GM06990 (cell line): ENCODE measurements at regions not wholly inside any gene's neighbourhood (a gene's known extent, or its start where the extent isn't known, plus 50 kb on each side); places are given as distances from the start of the nearest gene placed in this dataset.
A peak's percentile ranks its signal among the peaks of the same experiment; 100 is the strongest.

Experiments
- DNase-seq: peaks from one replicate; pipeline ENCODE4 v3.0.0-alpha.2; 2011; ENCODE audit not compliant: insufficient read length; ENCODE audit errors: extremely low read depth
- H3K27me3 ChIP-seq: replicated peaks from 2 replicates; pipeline ENCODE4 v1.6.0; 2011; ENCODE audit warnings: low read length; ENCODE audit not compliant: control insufficient read depth, insufficient read depth
- H3K36me3 ChIP-seq: 2 replicates; pipeline ENCODE4 v1.5.1; 2011; ENCODE audit warnings: low read length; ENCODE audit not compliant: control insufficient read depth, insufficient read depth
- H3K4me3 ChIP-seq: replicated peaks from 2 replicates; pipeline ENCODE4 v1.5.1; 2011; ENCODE audit warnings: low read depth, mild to moderate bottlenecking, control low read depth, low read length
- TF ChIP-seq, protein P1 (sequence below): IDR thresholded peaks from 2 replicates; pipeline ENCODE4 v1.5.1; 2011; ENCODE audit warnings: low read length, control low read depth, mild to moderate bottlenecking, inconsistent platforms; ENCODE audit not compliant: insufficient read depth, poor library complexity, severe bottlenecking

DNA sequence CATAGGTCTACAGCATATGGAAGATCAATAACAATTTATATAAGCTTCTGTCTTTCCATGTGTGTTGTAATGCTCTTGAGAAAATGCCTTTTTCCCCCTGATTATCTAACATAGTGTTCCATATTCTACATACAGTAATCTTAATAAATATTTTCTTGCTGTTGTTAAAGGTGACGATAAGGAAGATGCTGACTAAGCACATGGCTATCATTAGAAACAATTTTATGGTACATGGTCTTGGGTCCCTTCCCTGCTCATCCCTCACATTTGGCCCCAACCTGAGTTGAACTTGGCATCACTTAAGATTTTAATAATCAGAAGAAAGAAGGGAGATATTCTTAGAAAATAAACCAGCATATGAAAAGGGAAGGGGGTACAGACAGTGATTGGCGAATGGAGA is 382.1 kb upstream of the CDH20 start:
- TF ChIP-seq, protein P1, sequence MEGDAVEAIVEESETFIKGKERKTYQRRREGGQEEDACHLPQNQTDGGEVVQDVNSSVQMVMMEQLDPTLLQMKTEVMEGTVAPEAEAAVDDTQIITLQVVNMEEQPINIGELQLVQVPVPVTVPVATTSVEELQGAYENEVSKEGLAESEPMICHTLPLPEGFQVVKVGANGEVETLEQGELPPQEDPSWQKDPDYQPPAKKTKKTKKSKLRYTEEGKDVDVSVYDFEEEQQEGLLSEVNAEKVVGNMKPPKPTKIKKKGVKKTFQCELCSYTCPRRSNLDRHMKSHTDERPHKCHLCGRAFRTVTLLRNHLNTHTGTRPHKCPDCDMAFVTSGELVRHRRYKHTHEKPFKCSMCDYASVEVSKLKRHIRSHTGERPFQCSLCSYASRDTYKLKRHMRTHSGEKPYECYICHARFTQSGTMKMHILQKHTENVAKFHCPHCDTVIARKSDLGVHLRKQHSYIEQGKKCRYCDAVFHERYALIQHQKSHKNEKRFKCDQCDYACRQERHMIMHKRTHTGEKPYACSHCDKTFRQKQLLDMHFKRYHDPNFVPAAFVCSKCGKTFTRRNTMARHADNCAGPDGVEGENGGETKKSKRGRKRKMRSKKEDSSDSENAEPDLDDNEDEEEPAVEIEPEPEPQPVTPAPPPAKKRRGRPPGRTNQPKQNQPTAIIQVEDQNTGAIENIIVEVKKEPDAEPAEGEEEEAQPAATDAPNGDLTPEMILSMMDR: no peak
- Histone ChIP-seq H3K27me3 (no peaks in the 10 kb centered on the region), H3K36me3 (no peaks in the 10 kb centered on the region), H3K4me3 (no peak overlapping the region)
- DNase-seq: no peak

DNA sequence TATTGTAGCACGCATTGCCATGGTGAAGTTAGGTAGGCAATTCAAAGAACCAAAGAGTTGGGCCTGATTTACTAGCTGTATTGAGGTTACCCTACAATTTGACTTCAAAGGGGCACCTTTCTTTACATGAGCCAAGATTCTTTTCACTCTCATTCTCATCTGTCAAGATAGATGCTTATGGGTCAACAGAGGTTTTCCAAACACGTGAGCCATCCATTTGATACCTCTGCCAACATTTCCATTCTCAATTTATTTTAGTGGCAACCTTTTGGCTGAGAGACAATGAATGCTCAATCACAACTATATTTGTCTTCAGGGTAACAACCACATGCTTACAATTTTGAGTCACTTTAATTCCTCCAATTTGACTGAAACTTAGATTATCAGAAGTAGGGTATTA is 370.6 kb upstream of the CDH20 start:
- no peaks in the 10 kb centered on the region for H3K27me3 ChIP-seq
- TF ChIP-seq, protein P1: no peak
- no peaks in the 10 kb centered on the region for H3K36me3 ChIP-seq
- no peak overlapping the region for H3K4me3 ChIP-seq
- DNase-seq: no peak

DNA sequence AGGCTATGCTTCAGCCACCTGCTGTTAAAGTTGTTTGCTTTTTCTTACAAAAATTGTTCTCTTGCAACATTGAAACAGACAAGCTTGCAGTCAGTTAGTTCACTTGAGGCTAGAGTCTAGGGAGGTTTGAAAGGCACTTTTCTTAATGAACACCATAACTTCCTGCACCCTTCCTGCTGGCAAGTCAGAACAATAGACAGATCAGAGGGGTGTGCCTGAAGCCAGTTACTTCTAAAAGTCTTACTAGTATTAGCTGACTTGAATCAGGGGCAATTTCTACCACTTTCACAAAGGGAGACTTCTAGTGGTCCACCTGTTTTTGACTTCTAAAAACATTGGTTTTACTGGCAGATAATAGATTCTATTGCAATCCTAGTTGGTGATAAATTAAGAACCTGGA is 367.4 kb upstream of the CDH20 start:
- Histone ChIP-seq H3K27me3 (no peaks in the 10 kb centered on the region), H3K4me3 (no peak overlapping the region), H3K36me3 (no peaks in the 10 kb centered on the region)
- TF ChIP-seq, protein P1: no peak
- no peak for DNase-seq

DNA sequence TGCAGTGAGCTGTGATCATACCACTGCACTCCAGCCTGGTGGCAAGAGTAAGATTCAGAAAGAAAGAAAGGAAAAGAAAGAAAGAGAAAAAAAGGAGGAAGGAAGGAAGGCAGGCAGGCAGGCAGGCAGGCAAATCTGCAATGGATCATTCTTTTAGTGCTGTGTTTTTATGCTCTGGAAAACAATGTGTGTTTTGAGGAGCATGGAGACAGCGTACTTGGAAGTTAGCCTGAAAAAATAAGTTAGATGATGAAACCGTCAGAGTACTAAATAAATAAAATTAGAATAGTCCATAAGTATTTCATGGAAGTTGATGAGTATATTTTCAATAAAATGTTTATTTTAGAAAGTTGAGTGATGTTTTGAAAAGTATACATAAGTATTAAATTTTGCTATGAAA is 366.4 kb upstream of the CDH20 start:
- no peaks in the 10 kb centered on the region for H3K27me3 ChIP-seq
- no peak overlapping the region for H3K4me3 ChIP-seq
- DNase-seq: no peak
- TF ChIP-seq, protein P1: no peak
- H3K36me3 ChIP-seq: no peaks in the 10 kb centered on the region

DNA sequence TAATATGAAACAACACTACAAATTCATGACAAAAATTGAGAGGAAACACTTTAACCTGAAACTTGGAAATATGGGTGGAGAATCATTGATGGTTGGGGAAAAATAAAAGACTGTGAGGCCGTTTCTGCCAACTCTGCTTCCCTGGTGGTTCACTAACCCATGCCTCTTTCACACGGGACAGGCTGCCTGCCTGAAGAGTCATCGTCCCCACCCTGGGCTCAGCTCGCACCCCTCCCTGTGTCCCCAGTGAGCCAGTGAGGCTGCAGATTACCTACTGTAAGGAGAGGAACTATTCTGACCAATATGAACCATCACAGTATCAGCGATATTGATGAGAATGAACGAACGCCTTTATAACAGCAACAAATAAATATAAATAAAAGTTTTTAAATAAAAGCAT is 357.8 kb upstream of the CDH20 start:
- Histone ChIP-seq H3K4me3 (no peak overlapping the region), H3K27me3 (no peaks in the 10 kb centered on the region; the same call in 1 of the 2 replicates), H3K36me3 (no peaks in the 10 kb centered on the region)
- peak; percentile 1 for DNase-seq
- TF ChIP-seq, protein P1: no peak

DNA sequence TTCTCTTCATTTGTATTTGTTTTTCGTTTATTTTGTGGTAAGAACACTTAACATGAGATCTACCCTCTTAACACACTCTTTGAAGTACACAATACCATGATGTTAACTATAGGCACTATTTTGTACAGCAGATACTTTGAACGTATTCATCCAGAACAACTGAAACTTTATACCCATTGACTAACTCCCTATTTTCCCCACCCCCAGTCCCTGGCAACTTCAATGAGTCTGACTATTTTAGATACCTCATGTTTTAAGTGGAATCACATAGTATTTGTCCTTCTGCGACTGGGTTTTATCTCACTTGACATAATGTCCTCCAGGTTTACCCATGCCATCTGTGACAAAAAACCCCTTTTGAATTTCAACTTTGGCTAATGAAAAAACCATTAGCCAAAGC is 356.3 kb upstream of the CDH20 start:
- no peak for DNase-seq
- no peak overlapping the region for H3K4me3 ChIP-seq
- TF ChIP-seq, protein P1: no peak
- no peaks in the 10 kb centered on the region; the same call in 1 of the 2 replicates for H3K27me3 ChIP-seq
- no peaks in the 10 kb centered on the region for H3K36me3 ChIP-seq
